NB4 (cell line): ENCODE measurements at regions not wholly inside any gene's neighbourhood (a gene's known extent, or its start where the extent isn't known, plus 50 kb on each side); places are given as distances from the start of the nearest gene placed in this dataset.

Experiments
- MYC ChIP-seq: IDR thresholded peaks from 2 replicates; pipeline ENCODE4 v1.6.1; 2011; ENCODE audit warnings: low read depth, low read length
- TF ChIP-seq, protein P1 (sequence below): IDR thresholded peaks from one replicate; pipeline ENCODE4 v1.5.1; 2012; ENCODE audit warnings: low read depth, low read length

DNA sequence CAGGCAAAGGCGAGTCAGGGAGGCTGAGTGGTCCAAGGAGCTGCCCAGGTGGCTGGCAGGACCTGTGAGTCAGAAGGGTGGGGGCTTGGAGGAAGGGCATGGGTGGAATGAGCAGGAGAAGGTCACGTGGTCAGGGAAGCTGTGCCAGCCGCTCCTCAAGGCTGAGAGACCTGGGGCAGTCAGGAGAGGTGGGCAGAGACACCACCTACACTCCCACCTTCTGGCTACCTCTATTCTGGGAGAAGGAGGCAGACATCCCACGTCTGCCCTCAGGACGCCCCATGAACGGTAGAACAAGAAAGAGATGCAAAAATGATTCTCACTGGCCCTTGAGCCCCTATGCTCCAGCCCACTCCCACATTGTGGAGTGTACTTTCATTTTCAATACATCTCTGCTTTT is 151.8 kb upstream of the RAB4A start:
- no peak for TF ChIP-seq MYC
- TF ChIP-seq, protein P1, sequence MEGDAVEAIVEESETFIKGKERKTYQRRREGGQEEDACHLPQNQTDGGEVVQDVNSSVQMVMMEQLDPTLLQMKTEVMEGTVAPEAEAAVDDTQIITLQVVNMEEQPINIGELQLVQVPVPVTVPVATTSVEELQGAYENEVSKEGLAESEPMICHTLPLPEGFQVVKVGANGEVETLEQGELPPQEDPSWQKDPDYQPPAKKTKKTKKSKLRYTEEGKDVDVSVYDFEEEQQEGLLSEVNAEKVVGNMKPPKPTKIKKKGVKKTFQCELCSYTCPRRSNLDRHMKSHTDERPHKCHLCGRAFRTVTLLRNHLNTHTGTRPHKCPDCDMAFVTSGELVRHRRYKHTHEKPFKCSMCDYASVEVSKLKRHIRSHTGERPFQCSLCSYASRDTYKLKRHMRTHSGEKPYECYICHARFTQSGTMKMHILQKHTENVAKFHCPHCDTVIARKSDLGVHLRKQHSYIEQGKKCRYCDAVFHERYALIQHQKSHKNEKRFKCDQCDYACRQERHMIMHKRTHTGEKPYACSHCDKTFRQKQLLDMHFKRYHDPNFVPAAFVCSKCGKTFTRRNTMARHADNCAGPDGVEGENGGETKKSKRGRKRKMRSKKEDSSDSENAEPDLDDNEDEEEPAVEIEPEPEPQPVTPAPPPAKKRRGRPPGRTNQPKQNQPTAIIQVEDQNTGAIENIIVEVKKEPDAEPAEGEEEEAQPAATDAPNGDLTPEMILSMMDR, result no peak
